Body of pancreas (tissue), 4 donors: ENCODE measurements at regions not wholly inside any gene's neighbourhood (a gene's known extent, or its start where the extent isn't known, plus 50 kb on each side); places are given as distances from the start of the nearest gene placed in this dataset.

Experiments
- ATAC-seq: fragments of 150-250 bp; one replicate; pipeline ENCODE4 v1.9.1; 2016
- DNase-seq, 4 donors: peaks; one replicate each; pipeline ENCODE4 v3.0.0-alpha.2; 2019
- H3K27ac ChIP-seq, 4 donors: fragments of 200-600 bp; sonication (generic); 1 replicate in 3 of 4; 2 replicates in 1 of 4; pipeline versions ENCODE4 v1.5.1 to v1.6.1; 2016 to 2019; ENCODE audit warnings: mild to moderate bottlenecking in 1 of 4, mixed read lengths in 1 of 4, moderate library complexity in 1 of 4
- H3K27me3 ChIP-seq, 2 donors: fragments of 200-600 bp; sonication (generic); one replicate each; pipeline ENCODE4 v1.6.0; 2016; ENCODE audit warnings: mild to moderate bottlenecking in 1 of 2
- H3K36me3 ChIP-seq, 2 donors: fragments of 200-600 bp; sonication (generic); replicated peaks in 1 of 2; 2 replicates each; pipeline ENCODE4 v1.5.1; 2016; ENCODE audit warnings: low read depth in 2 of 2; ENCODE audit not compliant: insufficient read depth in 1 of 2
- H3K4me1 ChIP-seq: fragments of 200-600 bp; sonication (generic); one replicate; pipeline ENCODE4 v1.6.0; 2016
- H3K4me3 ChIP-seq, 2 donors: fragments of 200-600 bp; sonication (generic); 1 replicate in 1 of 2; 2 replicates in 1 of 2; pipeline ENCODE4 v1.5.1; 2016 to 2019
- H3K9me3 ChIP-seq, 3 donors: fragments of 200-600 bp; sonication (generic); 1 replicate in 2 of 3; 2 replicates in 1 of 3; pipeline ENCODE4 v1.5.1; 2016
- CTCF ChIP-seq, 7 experiments: fragments of 450-650 bp in 4 of 7; fragments of 200-600 bp in 3 of 7; sonication (generic) in 3 of 7; IDR thresholded peaks; one replicate each; pipeline ENCODE4 v1.5.1; 2016 to 2019; ENCODE audit warnings: antibody characterized with exemption in 7 of 7
- POLR2A ChIP-seq, 3 donors: fragments of 450-650 bp; IDR thresholded peaks; one replicate each; pipeline ENCODE4 v1.6.1; 2016; ENCODE audit warnings: antibody characterized with exemption in 3 of 3, mild to moderate bottlenecking in 2 of 3
- whole genome bisulfite sequencing, 2 donors: methylation state at CpG; one replicate each; pipeline ENCODE4 v1.1.5; 2017; 5-methylcytosine and 5-hydroxymethylcytosine counted together
- intact Hi-C: fragments of 100-400 bp; cut with DNase I; formaldehyde crosslinking; loops from one replicate; pipeline ENCODE4 v1.15.1; 2023

GRCh38 chr9:6098431-6098830 is 83.0 kb upstream of the RANBP6 start:
- ATAC-seq (no peak), DNase-seq (no peak)
- H3K4me1 ChIP-seq: no peaks in the 10 kb centered on the region
- WGBS, 2 donors: 74 to 84% methylated on average over 1 of the region's 1 CpG
- TF ChIP-seq POLR2A (IDR thresholded peaks at IDR 0.05): no peak
- no peak for TF ChIP-seq CTCF (IDR thresholded peaks at IDR 0.05)
- H3K4me3 ChIP-seq: no peak overlapping the region
- intact Hi-C loops: no loop called here
- H3K9me3 ChIP-seq: no peaks in the 10 kb centered on the region
- no peak overlapping the region for H3K27ac ChIP-seq
- H3K36me3 ChIP-seq: no peaks in the 10 kb centered on the region
- no peaks in the 10 kb centered on the region for H3K27me3 ChIP-seq

DNA sequence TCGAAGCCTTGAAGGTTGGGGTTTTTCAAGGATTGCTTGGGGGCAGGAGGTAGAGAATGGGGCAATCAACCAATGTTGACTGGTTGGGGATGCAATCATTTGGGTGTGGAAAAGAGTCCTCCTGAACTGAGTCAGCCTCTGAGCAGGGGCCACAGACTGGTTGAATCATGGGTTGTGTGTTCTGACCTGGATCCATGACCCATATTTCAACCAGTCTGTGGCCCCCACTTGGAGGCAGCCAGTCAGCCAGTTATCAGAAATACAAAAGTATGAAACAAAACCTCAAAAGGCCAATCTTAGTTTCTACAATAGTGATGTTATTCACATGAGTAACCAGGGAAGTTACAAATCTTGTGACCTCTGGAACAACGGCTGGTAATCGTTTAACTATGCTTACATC is 81.4 kb upstream of the RANBP6 start:
- ATAC-seq (no peak), DNase-seq (no peak)
- WGBS, 2 donors: 74 to 82% methylated on average over 3 of the region's 3 CpGs
- Histone ChIP-seq H3K36me3 (no peaks in the 10 kb centered on the region), H3K27me3 (no peaks in the 10 kb centered on the region), H3K27ac (no peak overlapping the region), H3K4me1 (no peaks in the 10 kb centered on the region), H3K4me3 (no peak overlapping the region), H3K9me3 (no peaks in the 10 kb centered on the region)
- intact Hi-C loops: no loop called here
- TF ChIP-seq POLR2A (IDR thresholded peaks at IDR 0.05) (no peak), CTCF (IDR thresholded peaks at IDR 0.05) (no peak)

DNA sequence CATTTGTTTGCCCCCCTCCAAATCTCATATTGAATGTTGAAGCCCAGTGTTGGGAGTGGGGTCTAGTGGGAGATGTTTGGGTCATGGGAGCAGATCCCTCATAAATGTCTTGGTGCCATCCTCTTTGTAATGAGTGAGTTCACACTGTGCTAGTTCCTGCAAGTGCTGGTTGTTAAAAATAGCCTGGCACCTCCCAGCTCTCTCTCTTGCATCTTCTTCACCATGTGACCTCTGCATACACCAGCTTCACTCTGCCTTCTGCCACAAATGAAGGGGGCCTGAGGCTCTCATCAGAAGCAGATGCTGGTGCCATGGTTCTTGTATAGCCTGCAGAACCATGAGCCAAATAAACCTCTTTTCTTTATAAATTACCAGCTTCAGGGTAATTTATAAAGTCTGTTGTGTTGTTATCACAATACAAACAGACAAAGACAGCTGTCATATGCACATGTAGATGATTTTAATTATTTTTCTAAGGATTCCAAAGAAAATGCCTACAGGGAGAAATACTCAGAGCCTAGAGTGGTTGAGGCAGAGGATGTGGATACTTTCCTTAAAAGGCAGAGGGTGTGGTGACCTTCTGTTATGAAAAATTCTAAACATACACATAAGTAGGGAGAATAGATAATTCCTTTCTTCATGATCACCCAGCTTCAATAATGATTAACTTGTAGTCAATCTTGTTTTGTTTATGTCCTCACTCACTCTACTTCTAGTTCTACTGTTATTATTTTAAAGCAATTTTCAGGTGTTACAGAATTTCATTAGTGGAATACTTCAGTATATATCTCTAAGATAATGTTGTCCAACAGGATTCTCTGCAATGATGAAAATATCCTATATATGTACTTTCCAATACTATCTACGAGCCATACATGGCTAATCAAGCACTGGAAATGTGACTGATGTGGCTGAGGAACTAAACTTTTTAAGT is 75.1 kb upstream of the RANBP6 start:
- DNase-seq (no peak), ATAC-seq (no peak)
- intact Hi-C loops: no loop called here
- WGBS, 2 donors: 72 to 77% methylated on average over 1 of the region's 1 CpG
- Histone ChIP-seq H3K4me1 (no peaks in the 10 kb centered on the region), H3K4me3 (no peak overlapping the region), H3K27me3 (no peaks in the 10 kb centered on the region), H3K36me3 (no peaks in the 10 kb centered on the region), H3K27ac (no peak overlapping the region), H3K9me3 (no peaks in the 10 kb centered on the region)
- TF ChIP-seq CTCF (IDR thresholded peaks at IDR 0.05) (no peak), POLR2A (IDR thresholded peaks at IDR 0.05) (no peak)

DNA sequence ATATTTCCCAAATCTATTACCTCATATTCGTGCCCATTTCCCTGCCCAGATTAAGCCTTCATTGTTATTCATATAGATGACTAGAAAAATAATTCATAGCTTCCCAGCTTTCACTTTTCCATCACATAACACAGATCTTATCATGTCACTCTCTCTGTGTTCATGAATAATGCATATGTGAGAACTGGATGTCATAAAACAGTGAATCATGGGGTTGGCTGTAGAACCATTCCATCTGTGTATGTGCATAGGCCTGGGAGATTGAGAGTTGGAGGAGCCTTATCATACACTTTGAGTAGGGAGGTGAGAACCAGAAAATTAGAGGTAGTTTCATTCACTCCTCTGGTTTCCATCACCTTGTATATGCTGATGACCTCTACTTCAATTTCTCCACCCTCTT is 73.9 kb upstream of the RANBP6 start:
- no peaks in the 10 kb centered on the region for H3K27me3 ChIP-seq
- no peak overlapping the region for H3K4me3 ChIP-seq
- no peak for ATAC-seq
- no peak for TF ChIP-seq CTCF (IDR thresholded peaks at IDR 0.05)
- TF ChIP-seq POLR2A (IDR thresholded peaks at IDR 0.05): no peak
- intact Hi-C loops: no loop called here
- no peaks in the 10 kb centered on the region for H3K9me3 ChIP-seq
- no peak overlapping the region for H3K27ac ChIP-seq
- no peak for DNase-seq
- no peaks in the 10 kb centered on the region for H3K4me1 ChIP-seq
- 73 to 79% methylated on average over 1 of the region's 1 CpG for WGBS, 2 donors
- H3K36me3 ChIP-seq: no peaks in the 10 kb centered on the region
